GM18498 (cell line): ENCODE measurements at regions not wholly inside any gene's neighbourhood (a gene's known extent, or its start where the extent isn't known, plus 50 kb on each side); places are given as distances from the start of the nearest gene placed in this dataset.

ENCODE experiments used
- ATAC-seq: cut with Tn5 transposase; IDR thresholded peaks from one replicate; pipeline ENCODE4 v1.9.1; 2021; ENCODE audit warnings: mild to moderate bottlenecking, moderate library complexity; ENCODE audit not compliant: unreplicated experiment

- ATAC-seq: no peak
These were observed 685.6 kb downstream of the AMY1C start for GRCh38 chr1:104435255-104435654.

- no peak for ATAC-seq
These were observed 690.3 kb downstream of the AMY1C start for GRCh38 chr1:104440011-104440410.

DNA sequence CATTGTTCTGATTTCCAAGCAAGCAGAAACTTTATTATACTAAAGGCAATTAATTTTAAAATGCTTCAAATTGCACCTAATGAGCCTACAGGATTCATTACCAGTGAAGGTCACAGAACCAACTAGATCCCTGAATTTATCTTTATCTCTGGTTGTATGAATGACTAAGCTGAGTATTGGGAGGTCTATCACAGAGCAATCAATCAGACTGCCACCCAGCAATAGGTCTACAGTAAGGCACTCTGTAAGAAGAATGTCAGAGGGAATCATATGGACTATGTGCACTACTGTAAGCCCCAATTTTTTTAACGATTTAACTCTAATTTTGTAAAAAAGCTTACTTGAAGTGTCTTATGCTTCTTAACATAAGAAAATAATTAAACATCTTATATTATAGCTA lies 707.0 kb downstream of the AMY1C start:
- no peak for ATAC-seq

GRCh38 chr1:104459886-104460285 lies 710.2 kb downstream of the AMY1C start:
- ATAC-seq: no peak

- no peak for ATAC-seq
These were observed 711.2 kb downstream of the AMY1C start for GRCh38 chr1:104460880-104461279.

DNA sequence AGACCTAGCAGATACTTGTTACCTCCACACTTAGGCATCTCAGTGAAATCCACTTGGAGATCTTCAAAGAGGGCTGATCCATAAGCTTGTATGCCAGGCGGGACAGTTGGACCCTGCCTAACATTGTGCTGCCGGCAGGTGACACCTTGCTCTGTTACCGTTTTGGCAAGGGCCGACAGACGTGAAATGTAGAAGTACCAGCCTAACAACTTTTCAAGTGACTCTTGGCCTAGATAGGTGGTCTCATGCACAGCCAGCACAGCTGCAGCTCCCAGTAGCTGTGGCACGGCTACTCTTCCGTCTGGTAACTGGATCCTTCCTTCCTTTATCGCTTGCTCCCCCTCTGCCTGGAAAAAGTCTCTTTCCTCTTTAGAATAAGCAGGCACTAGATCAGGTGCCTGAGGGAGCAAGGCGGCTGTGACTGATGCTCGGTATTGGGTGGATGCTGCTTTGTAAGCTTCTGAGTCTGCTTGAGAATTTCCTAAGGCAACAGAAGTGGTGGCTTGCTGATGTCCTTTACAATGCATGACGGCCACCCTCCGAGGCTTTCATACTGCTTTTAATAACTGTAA lies 713.5 kb downstream of the AMY1C start:
- ATAC-seq: no peak

GRCh38 chr1:104466068-104466467 lies 716.4 kb downstream of the AMY1C start:
- ATAC-seq: no peak

DNA sequence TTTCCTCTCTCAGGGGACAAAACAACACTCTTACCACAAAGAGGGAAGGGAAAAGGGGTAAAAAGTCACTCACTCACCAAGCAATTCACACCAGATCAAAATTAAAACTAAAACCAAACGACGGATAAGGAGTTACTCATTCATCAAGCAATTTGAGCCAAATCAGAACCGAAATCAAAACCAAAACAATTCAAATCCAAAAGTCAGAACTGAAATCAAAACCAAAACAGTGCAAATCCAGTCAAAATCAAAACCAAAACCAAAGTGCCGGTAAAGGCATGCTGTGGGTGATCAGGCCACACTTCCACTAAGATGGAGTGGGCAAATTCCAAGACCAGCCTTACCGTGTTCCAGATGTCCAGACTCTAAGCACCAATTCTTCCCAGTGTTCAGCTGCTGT lies 717.9 kb downstream of the AMY1C start:
- peak; percentile 59 for ATAC-seq

DNA sequence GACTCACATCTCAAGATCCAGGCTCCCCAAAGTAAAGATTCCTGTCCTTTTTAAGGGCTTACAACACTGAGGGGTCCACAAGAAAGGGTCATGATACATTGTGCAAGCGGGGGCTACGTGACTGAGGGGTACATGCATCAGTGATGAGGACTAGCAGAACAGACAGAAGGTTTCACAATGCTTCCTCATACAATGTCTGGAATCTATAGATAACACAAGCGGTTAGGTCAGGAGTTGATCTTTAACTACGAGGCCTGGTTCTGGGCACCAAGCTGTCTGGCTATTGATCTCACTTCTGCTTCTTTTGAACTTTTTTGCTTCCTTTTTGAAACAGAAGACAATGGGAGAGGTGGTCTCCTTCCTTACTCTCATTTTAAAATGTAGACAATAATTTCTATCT lies 718.6 kb downstream of the AMY1C start:
- ATAC-seq: peak; percentile 46

- no peak for ATAC-seq
These were observed 726.4 kb downstream of the AMY1C start for GRCh38 chr1:104476126-104476525.

GRCh38 chr1:104488296-104489015 lies 738.8 kb downstream of the AMY1C start:
- no peak for ATAC-seq

GRCh38 chr1:104526158-104526795 lies 776.6 kb downstream of the AMY1C start:
- ATAC-seq: no peak

GRCh38 chr1:104531990-104532389 lies 782.3 kb downstream of the AMY1C start:
- no peak for ATAC-seq

DNA sequence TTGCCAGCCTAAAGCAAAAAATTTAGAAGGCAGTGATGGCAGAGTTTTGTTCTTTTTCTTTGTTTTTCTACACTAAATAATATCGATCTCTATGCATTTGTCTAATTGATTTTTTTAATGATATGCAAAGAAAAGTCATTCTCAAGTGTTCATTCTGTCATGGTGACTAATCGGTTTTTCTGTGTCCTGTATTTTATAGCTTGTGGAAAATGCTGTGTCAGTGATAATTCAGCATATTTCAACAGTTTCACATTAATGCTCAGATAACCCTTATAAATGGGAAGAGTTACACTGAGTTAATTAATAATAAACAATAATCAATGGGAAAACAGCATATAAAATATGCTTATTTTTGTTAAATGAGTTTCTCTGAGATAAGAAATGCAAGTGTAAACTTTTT lies 824.9 kb downstream of the AMY1C start:
- no peak for ATAC-seq

GRCh38 chr1:104592926-104593325 lies 843.2 kb downstream of the AMY1C start:
- peak; percentile 52 for ATAC-seq

DNA sequence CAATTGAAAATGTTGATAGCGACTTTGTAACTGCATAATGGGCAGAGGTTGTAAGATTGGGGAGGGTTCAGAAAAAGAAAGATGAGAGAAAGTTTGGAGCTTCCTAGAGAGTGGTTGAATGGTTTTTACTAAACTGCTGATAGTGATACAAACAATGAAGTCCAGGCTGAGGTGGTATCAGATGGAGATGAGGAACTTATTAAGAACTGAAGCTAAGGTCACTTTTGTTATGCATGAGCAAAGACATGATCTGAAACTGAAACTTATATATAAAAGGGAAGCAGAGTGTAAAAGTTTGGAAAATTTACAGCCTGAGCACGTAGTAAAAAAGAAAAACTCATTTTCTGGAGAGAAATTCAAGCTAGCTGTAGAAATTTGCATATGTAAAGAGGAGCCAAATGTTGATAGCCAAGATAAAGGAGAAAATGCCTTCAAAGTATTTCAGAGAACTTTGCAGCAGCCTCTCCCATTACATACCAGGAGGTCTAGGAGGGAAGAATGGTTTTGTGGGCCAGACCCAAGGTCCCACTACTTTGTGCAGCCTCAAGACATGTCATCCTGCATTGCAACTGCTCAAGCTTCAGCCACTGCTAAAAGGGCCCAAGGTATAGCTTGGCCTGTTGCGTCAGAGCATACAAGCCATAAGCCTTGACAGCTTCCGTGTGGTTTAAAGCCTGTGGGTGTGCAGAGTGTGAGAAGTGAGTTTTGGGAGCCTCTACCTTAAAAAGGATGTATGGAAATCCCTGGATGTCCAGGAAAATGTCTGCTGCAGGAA lies 843.9 kb downstream of the AMY1C start:
- peak; percentile 61 for ATAC-seq

DNA sequence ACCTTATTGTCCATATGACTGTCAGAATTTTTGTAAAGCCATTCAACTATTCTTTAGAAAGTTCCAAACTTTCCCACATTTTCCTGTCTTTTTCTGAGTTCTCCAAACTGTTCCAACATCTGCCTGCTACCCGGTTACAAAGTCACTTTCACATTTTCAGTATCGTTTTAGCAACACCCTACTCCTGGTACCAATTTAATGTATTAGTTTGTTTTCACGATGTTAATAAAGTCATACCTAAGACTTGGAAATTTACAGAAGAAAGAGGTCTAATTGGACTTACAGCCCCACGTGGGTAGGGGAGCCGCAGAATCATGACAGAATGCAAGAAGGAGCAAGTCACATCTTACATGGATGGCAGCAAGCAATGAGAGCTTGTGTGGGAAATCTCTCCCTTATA lies 867.8 kb downstream of the AMY1C start:
- ATAC-seq: no peak

- no peak for ATAC-seq
These were observed 871.5 kb downstream of the AMY1C start for GRCh38 chr1:104621221-104621620.

DNA sequence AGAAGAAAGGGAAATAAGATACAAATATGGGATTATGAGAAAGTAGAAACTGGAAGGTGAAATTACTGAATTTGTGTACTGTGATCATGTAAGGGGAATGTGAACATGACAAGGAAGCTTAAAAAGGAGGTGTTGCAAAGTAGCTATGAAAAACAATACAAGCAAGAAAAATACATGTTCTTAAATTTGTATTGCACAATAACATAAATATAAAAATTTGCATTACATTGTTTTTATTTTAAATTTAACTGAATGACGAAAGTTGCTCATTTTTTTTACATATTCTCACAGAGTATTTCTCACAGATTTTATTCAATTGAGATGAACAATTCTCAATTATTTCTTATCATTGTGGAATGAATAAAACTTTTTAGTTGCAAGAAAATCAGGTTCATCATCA lies 874.8 kb downstream of the AMY1C start:
- ATAC-seq: no peak

- no peak for ATAC-seq
These were observed 879.9 kb downstream of the AMY1C start for GRCh38 chr1:104629589-104629988.

GRCh38 chr1:104630567-104631149 lies 881.0 kb downstream of the AMY1C start:
- no peak for ATAC-seq
